RKO (cell line): ENCODE measurements at regions not wholly inside any gene's neighbourhood (a gene's known extent, or its start where the extent isn't known, plus 50 kb on each side); places are given as distances from the start of the nearest gene placed in this dataset.
"Not testable (repeated sequence)": the region's sequence is repeated elsewhere in the genome, so short reads cannot be mapped to it uniquely, and the experiment has no call there.

Experiments
- DNase-seq: peaks from one replicate; pipeline ENCODE4 v3.0.0-alpha.2; 2016; ENCODE audit warnings: low spot score

GRCh38 chr1:38609166-38610025, 250.2 kb downstream of the RRAGC start:
- DNase-seq = no peak

- DNase-seq = no peak
Measured at GRCh38 chr1:38608202-38608864, 251.2 kb downstream of the RRAGC start.

- no peak for DNase-seq
Measured at GRCh38 chr1:38607526-38607925, 252.0 kb downstream of the RRAGC start.

GRCh38 chr1:38605063-38605462, 254.5 kb downstream of the RRAGC start:
- no peak for DNase-seq

- DNase-seq = no peak
Measured at GRCh38 chr1:38603907-38604306, 255.7 kb downstream of the RRAGC start.

GRCh38 chr1:38600905-38601304, 258.7 kb downstream of the RRAGC start:
- DNase-seq = no peak

- DNase-seq = no peak
Measured at GRCh38 chr1:38600286-38600685, 259.3 kb downstream of the RRAGC start.

- no peak for DNase-seq
Measured at GRCh38 chr1:38598118-38598517, 261.5 kb downstream of the RRAGC start.

- no peak for DNase-seq
Measured at GRCh38 chr1:38589036-38589435, 270.5 kb downstream of the RRAGC start.

GRCh38 chr1:38587766-38588165, 271.8 kb downstream of the RRAGC start:
- no peak for DNase-seq

GRCh38 chr1:38586993-38587646, 272.5 kb downstream of the RRAGC start:
- peak; percentile 12 for DNase-seq

- DNase-seq = no peak
Measured at GRCh38 chr1:38585971-38586370, 273.6 kb downstream of the RRAGC start.

- no peak for DNase-seq
Measured at GRCh38 chr1:38585460-38585859, 274.1 kb downstream of the RRAGC start.

- no peak for DNase-seq
Measured at GRCh38 chr1:38584448-38585355, 274.9 kb downstream of the RRAGC start.

GRCh38 chr1:38583287-38583686, 276.3 kb downstream of the RRAGC start:
- DNase-seq = not testable (repeated sequence)

- no peak for DNase-seq
Measured at GRCh38 chr1:38581396-38581795, 278.2 kb downstream of the RRAGC start.

GRCh38 chr1:38580594-38580993, 279.0 kb downstream of the RRAGC start:
- no peak for DNase-seq

GRCh38 chr1:38579056-38579455, 280.5 kb downstream of the RRAGC start:
- no peak for DNase-seq

GRCh38 chr1:38578271-38578951, 281.2 kb downstream of the RRAGC start:
- DNase-seq = no peak

- DNase-seq = no peak
Measured at GRCh38 chr1:38577937-38578270, 281.7 kb downstream of the RRAGC start.

GRCh38 chr1:38577385-38577784, 282.2 kb downstream of the RRAGC start:
- DNase-seq = no peak
